HG03442 (cell line): ENCODE measurements at regions not wholly inside any gene's neighbourhood (a gene's known extent, or its start where the extent isn't known, plus 50 kb on each side); places are given as distances from the start of the nearest gene placed in this dataset.

Experiments used
- ATAC-seq: cut with Tn5 transposase; IDR thresholded peaks from one replicate; pipeline ENCODE4 v1.9.1; 2021; ENCODE audit warnings: mild to moderate bottlenecking, moderate library complexity; ENCODE audit not compliant: unreplicated experiment

DNA sequence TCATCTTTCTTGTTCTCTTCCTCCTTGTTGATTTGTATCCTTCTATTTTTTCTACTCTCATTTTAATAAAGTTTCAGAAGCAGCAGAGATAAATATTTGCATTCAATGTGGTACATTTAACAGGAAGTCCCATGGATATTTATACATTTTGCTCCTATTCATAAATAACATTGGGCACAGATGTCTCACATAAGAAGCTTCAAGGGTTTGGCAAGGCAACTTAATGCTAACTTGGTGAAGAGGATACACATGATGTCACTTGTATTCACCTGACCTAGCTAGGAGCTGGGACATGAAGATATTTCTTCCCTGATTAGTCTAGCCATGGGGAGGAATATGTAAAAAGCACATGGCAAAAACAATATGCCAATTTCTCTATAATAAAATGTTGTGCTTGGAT lies 65.1 kb upstream of the DUSP10 start:
- no peak for ATAC-seq

DNA sequence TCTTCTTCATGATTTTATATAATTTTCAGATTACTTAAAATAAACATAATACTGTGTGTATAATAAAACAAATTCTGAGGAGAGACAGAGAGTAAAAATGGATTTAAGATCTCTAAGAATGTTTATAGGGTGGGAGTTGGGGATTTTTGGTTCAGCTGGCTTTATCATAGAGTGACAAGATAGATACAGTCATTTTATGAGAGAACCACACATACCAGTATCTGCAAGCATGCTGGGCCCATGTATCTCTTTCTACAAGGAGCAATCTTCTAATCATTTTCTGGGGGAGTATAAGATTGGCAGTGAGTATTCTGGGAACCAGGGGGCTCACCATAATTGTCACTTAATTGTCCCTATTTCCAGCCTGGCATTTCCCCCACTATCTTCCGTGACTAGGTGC lies 64.3 kb upstream of the DUSP10 start:
- ATAC-seq = no peak

DNA sequence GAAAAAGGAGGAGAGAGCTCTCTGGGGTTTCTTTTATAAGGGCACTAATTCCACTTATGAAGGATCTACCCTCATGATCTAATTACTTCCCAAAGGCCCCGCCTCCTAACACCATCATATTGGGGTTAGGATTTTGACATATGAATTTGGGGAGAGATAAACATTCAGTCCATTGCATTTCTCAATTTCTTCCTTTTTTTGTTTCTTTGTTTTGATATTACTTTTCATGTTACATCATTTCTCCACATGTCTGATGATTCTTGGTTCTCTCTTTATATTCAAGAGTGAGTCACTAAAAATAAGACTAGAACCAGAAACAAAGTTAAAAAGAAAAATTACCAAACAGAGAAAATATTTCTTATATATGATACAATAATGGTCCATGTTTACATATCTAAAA lies 63.2 kb upstream of the DUSP10 start:
- ATAC-seq = no peak

DNA sequence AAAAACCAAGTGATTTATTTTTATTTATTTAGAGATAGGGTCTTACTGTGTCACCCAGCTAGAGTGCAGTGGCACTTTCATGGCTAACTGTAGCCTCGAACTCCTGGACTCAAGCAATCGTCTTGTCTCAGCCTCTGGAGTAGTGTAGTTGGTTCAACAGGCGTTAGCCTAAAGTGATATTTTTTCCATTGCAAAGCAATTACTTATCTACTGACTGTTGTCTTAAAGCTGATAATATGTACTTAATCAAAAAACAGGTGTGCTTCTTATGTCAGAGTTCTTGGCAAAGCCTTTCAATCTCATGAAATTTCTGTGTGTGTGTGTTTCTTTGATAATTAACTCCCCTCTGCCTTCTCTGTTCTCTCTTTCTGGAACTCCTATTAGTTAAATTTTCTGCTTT lies 62.4 kb upstream of the DUSP10 start:
- ATAC-seq = no peak

DNA sequence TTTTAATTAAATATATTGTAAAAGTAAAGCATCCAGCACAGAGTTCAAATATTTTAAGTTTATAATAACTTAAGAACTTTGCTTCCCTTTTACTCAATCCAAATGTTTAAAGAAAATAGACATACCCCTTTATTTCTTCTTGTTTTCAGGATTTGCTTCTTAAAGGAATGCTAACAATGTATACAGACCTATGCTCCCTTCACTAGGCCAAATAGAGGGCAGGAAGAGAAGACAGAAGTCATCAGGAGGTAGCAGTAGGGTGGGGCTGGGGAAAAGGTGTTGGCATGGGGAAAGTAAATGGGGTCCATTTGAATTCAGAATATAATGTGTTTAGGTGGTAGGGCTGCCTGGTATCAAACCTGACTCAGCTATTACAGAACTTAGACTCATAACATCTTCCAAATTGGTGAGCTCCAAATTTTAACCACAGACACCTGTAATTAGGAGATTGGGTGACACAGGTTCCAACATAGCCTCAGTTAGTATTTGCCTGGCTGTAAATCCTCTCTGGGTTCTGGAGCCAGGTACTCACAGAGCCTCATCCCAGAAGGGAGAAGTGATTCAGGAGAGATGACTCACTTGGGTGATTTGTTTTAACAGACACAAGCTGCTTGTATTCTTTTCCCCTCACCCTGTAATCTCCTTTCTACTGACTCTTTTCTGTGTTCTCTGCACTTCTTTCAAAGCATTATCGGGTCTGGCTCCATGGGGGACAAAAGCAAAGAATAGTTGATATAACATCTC lies 60.1 kb upstream of the DUSP10 start:
- no peak for ATAC-seq

DNA sequence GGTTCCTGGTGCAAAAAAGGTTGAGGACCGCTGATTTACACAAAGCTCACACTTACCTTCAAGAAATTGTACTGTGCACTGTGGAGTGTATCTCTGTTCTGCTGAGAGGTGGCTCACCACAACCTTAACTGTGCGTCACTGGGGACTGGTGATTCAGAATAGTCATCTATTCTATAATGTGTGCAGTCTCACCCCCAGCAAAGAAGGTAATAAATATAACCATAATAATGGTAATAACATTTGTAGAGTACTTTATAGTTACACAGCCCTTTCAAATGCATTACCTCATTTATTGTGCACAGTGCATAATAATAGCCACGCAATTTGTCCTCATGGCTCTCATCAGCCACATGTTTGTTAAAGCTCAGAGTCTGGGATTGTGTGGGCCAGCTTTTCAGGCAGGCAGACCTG lies 59.4 kb upstream of the DUSP10 start:
- no peak for ATAC-seq

DNA sequence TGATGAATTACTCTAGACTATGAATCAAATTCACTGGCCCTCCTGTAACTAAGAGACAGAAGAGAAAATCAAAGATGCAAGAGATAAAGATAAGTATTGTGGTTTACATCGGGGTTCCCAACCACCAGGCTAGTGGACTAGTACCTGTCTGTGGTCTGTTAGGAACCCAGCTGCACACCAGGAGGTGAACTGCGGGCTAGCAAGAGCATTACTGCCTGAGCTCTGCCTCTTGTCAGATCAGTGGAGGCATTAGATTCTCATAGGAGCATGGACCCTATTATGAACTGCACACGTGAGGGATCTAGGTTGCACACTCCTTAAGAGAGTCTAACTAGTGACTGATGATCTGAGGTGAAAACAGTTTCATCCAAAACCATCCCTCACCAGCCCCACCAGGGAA lies 58.9 kb upstream of the DUSP10 start:
- ATAC-seq = no peak

DNA sequence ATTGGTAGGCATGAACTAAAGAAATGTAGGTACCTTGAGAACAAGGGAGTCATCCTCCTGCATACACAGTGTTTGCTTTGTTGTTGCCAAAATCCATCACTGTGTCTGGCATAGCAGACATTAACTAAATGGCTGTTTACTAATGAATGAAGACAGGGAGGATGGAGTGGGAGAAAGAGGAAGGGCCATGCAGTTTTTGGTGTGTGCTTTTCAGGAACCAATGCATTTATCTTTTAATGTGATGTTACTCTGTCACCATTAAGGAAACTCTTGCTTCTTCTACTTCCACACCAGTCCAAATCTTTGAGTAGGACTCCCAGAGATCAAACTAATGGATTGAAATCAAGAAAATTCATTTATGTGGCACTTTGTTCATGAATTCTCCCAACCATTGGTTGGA lies 55.6 kb upstream of the DUSP10 start:
- no peak for ATAC-seq

DNA sequence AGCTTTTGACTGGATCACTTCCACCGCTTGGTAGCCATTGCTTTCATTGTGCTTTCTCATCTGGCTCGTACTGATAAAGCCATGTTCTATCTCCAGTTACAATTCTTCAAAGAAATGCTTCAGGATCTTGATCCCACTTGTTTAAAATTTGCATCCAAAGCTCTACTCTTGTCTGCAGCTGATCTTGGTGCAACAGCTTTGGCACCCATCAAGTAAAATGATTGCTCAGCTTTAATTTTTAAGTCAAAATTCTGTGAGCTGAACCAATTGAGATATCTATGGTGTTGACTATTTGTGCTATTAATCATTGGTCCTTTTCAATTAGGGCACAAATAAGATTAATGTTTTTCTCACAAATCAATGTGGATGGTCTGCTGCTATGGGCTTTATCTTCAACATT lies 54.8 kb upstream of the DUSP10 start:
- no peak for ATAC-seq

DNA sequence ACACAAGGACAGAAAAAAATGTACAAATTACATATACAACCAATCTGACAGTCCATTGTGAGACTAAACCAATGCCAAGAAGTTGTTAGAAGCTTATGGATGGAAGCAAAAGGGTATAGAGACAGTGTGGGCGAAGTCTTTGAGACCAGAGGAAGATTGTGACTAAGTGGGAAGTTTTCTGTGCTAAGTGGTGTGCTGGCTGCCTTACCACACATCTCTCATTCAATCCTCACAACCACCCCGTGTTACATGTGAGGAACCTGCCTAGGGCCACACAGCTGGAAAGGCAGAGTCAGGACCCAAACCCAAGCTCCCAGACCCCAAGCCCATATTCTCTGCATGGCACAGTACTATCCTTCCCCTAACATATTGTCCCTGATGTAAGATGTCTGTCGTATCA lies 53.5 kb upstream of the DUSP10 start:
- ATAC-seq = no peak

DNA sequence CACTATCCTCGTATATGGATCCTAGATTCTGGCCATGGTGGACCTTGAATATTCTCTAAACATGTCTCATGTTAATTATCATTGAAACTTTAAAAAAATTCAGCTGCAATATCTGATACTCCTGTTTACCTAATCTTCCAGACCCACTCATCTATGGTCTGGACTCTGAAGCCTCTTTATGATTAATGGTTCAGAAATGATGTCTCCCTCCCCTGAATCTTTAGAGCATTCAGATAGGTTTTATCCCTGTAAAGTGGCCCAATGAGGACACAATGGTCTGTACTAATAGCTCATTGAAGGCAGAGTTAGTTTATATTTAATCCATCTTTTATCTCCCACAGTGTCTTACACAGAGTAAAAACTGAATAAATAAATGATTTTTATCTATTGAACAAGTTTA lies 53.0 kb upstream of the DUSP10 start:
- ATAC-seq = no peak

DNA sequence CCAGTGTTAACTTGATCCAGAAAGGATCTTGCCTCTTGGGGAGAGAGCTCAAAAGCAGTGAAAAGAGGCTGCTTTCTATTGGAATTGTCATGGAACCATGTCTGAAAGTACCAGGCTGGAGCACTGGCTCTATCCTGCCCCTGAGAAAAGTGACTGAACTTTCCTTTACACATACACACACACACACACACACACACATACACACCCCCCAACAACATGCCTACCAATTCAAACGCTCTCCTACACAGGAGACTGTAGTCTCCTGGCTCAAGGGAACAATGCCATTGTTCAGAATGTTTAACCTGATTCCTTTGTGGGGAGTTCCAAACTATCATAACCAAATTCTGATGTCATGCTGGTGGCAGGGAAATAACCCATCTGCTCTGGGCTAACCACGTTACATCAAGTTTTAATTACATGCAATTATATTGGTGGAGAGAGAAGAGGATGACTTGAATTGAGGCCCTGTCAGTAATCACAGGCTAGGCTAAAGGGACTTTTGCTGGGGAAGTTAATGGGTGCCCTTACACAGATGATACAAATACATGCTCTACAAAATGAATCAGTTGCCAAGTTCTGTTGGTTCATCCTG lies 52.3 kb upstream of the DUSP10 start:
- ATAC-seq = peak; percentile 72

DNA sequence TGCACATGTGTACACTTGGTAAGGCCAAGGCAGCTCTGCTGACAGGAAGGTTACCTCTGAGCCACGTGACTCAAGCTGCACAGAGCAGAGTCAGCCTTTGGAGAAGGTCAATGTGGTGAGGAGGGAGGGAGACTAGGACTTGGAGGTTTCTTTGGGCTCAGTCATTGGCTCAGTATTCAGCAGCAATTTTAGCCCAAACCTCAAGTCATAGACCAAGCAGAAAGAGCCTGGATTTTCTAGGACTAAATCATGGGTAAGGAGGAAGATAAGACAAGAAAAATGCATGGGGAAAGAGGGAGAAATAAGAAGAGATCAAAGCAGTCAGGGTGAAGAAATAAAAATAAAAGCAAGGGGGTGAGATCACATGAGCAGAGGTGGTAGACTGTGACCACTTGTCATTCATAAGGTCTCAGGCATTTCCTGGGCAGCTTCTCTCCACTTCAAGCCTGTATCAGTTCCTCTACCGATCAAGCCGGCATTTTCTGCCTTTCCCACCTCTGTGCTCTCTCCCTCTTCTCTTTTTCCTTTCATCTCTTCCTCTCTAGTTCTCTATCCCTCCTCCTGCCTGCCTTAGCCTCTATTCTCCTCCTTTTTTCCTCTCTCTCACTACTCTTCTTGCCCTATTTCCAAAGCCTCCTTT lies 51.7 kb upstream of the DUSP10 start:
- peak; percentile 75 for ATAC-seq

DNA sequence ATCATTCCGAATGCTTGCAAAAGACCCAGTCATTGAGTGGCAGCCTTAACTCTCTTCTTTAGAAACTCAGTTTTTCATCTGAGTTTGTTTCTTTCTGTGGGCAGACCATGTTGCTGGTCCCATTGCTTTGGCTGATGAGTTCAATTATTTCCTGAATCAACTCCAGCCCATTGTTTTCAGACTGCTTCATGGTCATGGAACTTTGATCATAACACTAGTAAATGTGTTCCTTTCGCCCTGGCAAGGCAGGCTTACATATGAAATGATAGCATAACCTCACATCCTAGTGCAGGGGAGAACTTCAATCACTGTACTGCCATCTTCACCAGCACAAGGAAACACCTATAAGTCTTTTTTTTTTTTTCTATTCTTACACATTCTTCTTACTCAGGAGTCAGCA lies 50.0 kb upstream of the DUSP10 start:
- no peak for ATAC-seq
